ENCODE measurements at regions not wholly inside any gene's neighbourhood (a gene's known extent, or its start where the extent isn't known, plus 50 kb on each side); places are given as distances from the start of the nearest gene placed in this dataset.
"Not testable (repeated sequence)": the region's sequence is repeated elsewhere in the genome, so short reads cannot be mapped to it uniquely, and the experiment has no call there.

GRCh38 chr10:8316284-8316683, 261.8 kb downstream of the GATA3 start:
- TF ChIP-seq POLR2A (IDR thresholded peaks at IDR 0.05) (no peak), CTCF (IDR thresholded peaks at IDR 0.05) (no peak), POLR2AphosphoS5 (IDR thresholded peaks at IDR 0.05; ENCODE audit: insufficient read depth in 1 of 2, low read depth in 1 of 2) (no peak)

GRCh38 chr10:8318429-8318828, 263.9 kb downstream of the GATA3 start:
- H3K4me1 ChIP-seq; H3K4me3 ChIP-seq; H3K27me3 ChIP-seq; H3K27ac ChIP-seq; DNase-seq (ENCODE audit: extremely low spot score in 2 of 2); H3K36me3 ChIP-seq; intact Hi-C loops (cut with DNase I); H3K9me3 ChIP-seq: not testable (repeated sequence)

More at GRCh38 chr10:8316284-8316683, 261.8 kb downstream of the GATA3 start:
- no peak for DNase-seq (ENCODE audit: extremely low spot score in 2 of 2)
- Histone ChIP-seq H3K27me3 (no peaks in the 10 kb centered on the region), H3K4me3 (no peak overlapping the region), H3K9me3 (no peaks in the 10 kb centered on the region), H3K36me3 (no peaks in the 10 kb centered on the region), H3K4me1 (no peaks in the 10 kb centered on the region), H3K27ac (no peak overlapping the region)
- intact Hi-C loops (cut with DNase I), result no loop called here

GRCh38 chr10:8318956-8319355, 264.5 kb downstream of the GATA3 start:
- no peak overlapping the region for H3K27ac ChIP-seq
- H3K4me3 ChIP-seq, result no peak overlapping the region
- H3K27me3 ChIP-seq, result no peaks in the 10 kb centered on the region
- intact Hi-C loops (cut with DNase I), result no loop called here
- DNase-seq (ENCODE audit: extremely low spot score in 2 of 2), result no peak
- H3K9me3 ChIP-seq, result no peaks in the 10 kb centered on the region
- no peaks in the 10 kb centered on the region for H3K4me1 ChIP-seq
- no peaks in the 10 kb centered on the region for H3K36me3 ChIP-seq
- TF ChIP-seq POLR2AphosphoS5 (IDR thresholded peaks at IDR 0.05; ENCODE audit: insufficient read depth in 1 of 2, low read depth in 1 of 2), result no peak
- no peak for TF ChIP-seq POLR2A (IDR thresholded peaks at IDR 0.05)
- TF ChIP-seq CTCF (IDR thresholded peaks at IDR 0.05), result no peak

- H3K4me3 ChIP-seq, result no peak overlapping the region
- H3K9me3 ChIP-seq, result no peaks in the 10 kb centered on the region
- no peak for DNase-seq (ENCODE audit: extremely low spot score in 2 of 2)
- TF ChIP-seq POLR2A (IDR thresholded peaks at IDR 0.05), result no peak
- no peak for TF ChIP-seq CTCF (IDR thresholded peaks at IDR 0.05)
- TF ChIP-seq POLR2AphosphoS5 (IDR thresholded peaks at IDR 0.05; ENCODE audit: insufficient read depth in 1 of 2, low read depth in 1 of 2), result no peak
- H3K27me3 ChIP-seq, result no peaks in the 10 kb centered on the region
- H3K27ac ChIP-seq, result no peak overlapping the region
- no peaks in the 10 kb centered on the region for H3K36me3 ChIP-seq
- intact Hi-C loops (cut with DNase I), result no loop called here
- H3K4me1 ChIP-seq, result no peaks in the 10 kb centered on the region
These were observed 265.2 kb downstream of the GATA3 start for GRCh38 chr10:8319704-8320103.

- Histone ChIP-seq H3K4me1 (no peaks in the 10 kb centered on the region), H3K9me3 (no peaks in the 10 kb centered on the region), H3K4me3 (no peak overlapping the region), H3K36me3 (no peaks in the 10 kb centered on the region), H3K27me3 (no peaks in the 10 kb centered on the region), H3K27ac (no peak overlapping the region)
- TF ChIP-seq CTCF (IDR thresholded peaks at IDR 0.05), result no peak
- TF ChIP-seq POLR2AphosphoS5 (IDR thresholded peaks at IDR 0.05; ENCODE audit: insufficient read depth in 1 of 2, low read depth in 1 of 2), result no peak
- intact Hi-C loops (cut with DNase I), result no loop called here
- DNase-seq (ENCODE audit: extremely low spot score in 2 of 2), result no peak
These were observed 267.5 kb downstream of the GATA3 start for GRCh38 chr10:8321990-8322389.
